Calu3 (cell line): ENCODE measurements at regions not wholly inside any gene's neighbourhood (a gene's known extent, or its start where the extent isn't known, plus 50 kb on each side); places are given as distances from the start of the nearest gene placed in this dataset.

Experiments
- BruUV-seq: library from RNA; stranded (reverse); fragments of 400-500 nt; replicated peaks from 2 replicates; lab custom pipeline; 2021; lab: Mats Ljungman, UMichigan
- CTCF ChIA-PET: fragments of 300-600 bp; sonication (Branson Sonifier 250); formaldehyde crosslinking; loops from one replicate; lab custom pipeline; 2022; ENCODE audit warnings: antibody characterized with exemption; lab: Charles Lee
- DNase-seq: peaks from one replicate; pipeline ENCODE4 v3.0.0; 2022
- H3K27ac Mint-ChIP-seq: one replicate; pipeline ENCODE4 v1.8.0; 2022; ENCODE audit warnings: mixed read lengths; ENCODE audit not compliant: unreplicated experiment
- H3K27me3 Mint-ChIP-seq: one replicate; pipeline ENCODE4 v1.8.0; 2022; ENCODE audit warnings: mixed read lengths; ENCODE audit not compliant: unreplicated experiment
- H3K36me3 Mint-ChIP-seq: one replicate; pipeline ENCODE4 v1.8.0; 2022; ENCODE audit warnings: mild to moderate bottlenecking, moderate library complexity, mixed read lengths; ENCODE audit not compliant: insufficient read depth, unreplicated experiment
- H3K4me1 Mint-ChIP-seq: one replicate; pipeline ENCODE4 v1.8.0; 2022; ENCODE audit warnings: mild to moderate bottlenecking, low read depth, mixed read lengths; ENCODE audit not compliant: unreplicated experiment
- H3K4me3 Mint-ChIP-seq: one replicate; pipeline ENCODE4 v1.8.0; 2022; ENCODE audit warnings: mild to moderate bottlenecking, low read depth, moderate library complexity, mixed read lengths; ENCODE audit not compliant: unreplicated experiment
- H3K9me3 Mint-ChIP-seq: one replicate; pipeline ENCODE4 v1.8.0; 2022; ENCODE audit warnings: low read depth, mixed read lengths; ENCODE audit not compliant: unreplicated experiment
- CTCF ChIP-seq: fragments of 200-600 bp; IDR thresholded peaks from one replicate; pipeline ENCODE4 v1.8.0; 2022; ENCODE audit warnings: antibody characterized with exemption; ENCODE audit not compliant: unreplicated experiment
- intact Hi-C: fragments of 100-400 bp; cut with micrococcal nuclease; formaldehyde crosslinking; loops from one replicate; pipeline ENCODE4 v1.10.0; 2022; ENCODE audit not compliant: unreplicated experiment

GRCh38 chr18:41719808-41720207 is 235.2 kb upstream of the PIK3C3 start:
- intact Hi-C loops = no loop called here
- Mint-ChIP-seq H3K4me1 (no peaks in the 10 kb centered on the region), H3K9me3 (peaks cover 3% of the 10 kb centered on the region), H3K27ac (no peak overlapping the region), H3K4me3 (no peak overlapping the region), H3K27me3 (peaks cover 14% of the 10 kb centered on the region), H3K36me3 (no peaks in the 10 kb centered on the region)
- TF ChIP-seq CTCF = no peak
- no peak for DNase-seq
- CTCF ChIA-PET = no interaction called here
- BruUV-seq = no TSS peak

- TF ChIP-seq CTCF = no peak
- CTCF ChIA-PET = no interaction called here
- BruUV-seq = no TSS peak
- no peaks in the 10 kb centered on the region for H3K36me3 Mint-ChIP-seq
- peaks cover 2% of the 10 kb centered on the region for H3K9me3 Mint-ChIP-seq
- no peak for DNase-seq
- no peaks in the 10 kb centered on the region for H3K4me1 Mint-ChIP-seq
- H3K27me3 Mint-ChIP-seq = peaks cover 14% of the 10 kb centered on the region
- intact Hi-C loops = no loop called here
- H3K27ac Mint-ChIP-seq = no peak overlapping the region
- H3K4me3 Mint-ChIP-seq = no peak overlapping the region
These were observed 240.2 kb upstream of the PIK3C3 start for GRCh38 chr18:41714872-41715271.

GRCh38 chr18:41713969-41714825 is 240.8 kb upstream of the PIK3C3 start:
- BruUV-seq = no TSS peak

GRCh38 chr18:41706301-41706700 is 248.7 kb upstream of the PIK3C3 start:
- H3K27ac Mint-ChIP-seq = no peak overlapping the region
- H3K9me3 Mint-ChIP-seq = peaks cover 2% of the 10 kb centered on the region
- BruUV-seq = no TSS peak
- no peaks in the 10 kb centered on the region for H3K36me3 Mint-ChIP-seq
- H3K4me1 Mint-ChIP-seq = no peaks in the 10 kb centered on the region
- no peak for TF ChIP-seq CTCF
- intact Hi-C loops = no loop called here
- DNase-seq = no peak
- CTCF ChIA-PET = no interaction called here
- no peak overlapping the region for H3K4me3 Mint-ChIP-seq
- peaks cover 15% of the 10 kb centered on the region for H3K27me3 Mint-ChIP-seq

More at GRCh38 chr18:41713969-41714825, 240.8 kb upstream of the PIK3C3 start:
- DNase-seq = no peak
- no peak overlapping the region for H3K27ac Mint-ChIP-seq
- H3K4me1 Mint-ChIP-seq = no peaks in the 10 kb centered on the region
- CTCF ChIA-PET = no interaction called here
- no peaks in the 10 kb centered on the region for H3K36me3 Mint-ChIP-seq
- peaks cover 2% of the 10 kb centered on the region for H3K9me3 Mint-ChIP-seq
- TF ChIP-seq CTCF = no peak
- H3K27me3 Mint-ChIP-seq = peaks cover 14% of the 10 kb centered on the region
- intact Hi-C loops = no loop called here
- H3K4me3 Mint-ChIP-seq = no peak overlapping the region
